IPS DF 6.9 (cell line): ENCODE measurements at regions not wholly inside any gene's neighbourhood (a gene's known extent, or its start where the extent isn't known, plus 50 kb on each side); places are given as distances from the start of the nearest gene placed in this dataset.

Experiments
- DNase-seq: peaks from one replicate; pipeline ENCODE4 v3.0.0-alpha.2; 2013; ENCODE audit warnings: low read depth, low spot score
- H3K27ac ChIP-seq: one replicate; pipeline ENCODE4 v1.5.1; 2013; ENCODE audit warnings: low read length, control low read depth
- H3K27me3 ChIP-seq: 2 replicates; pipeline ENCODE4 v1.6.1; 2013; ENCODE audit warnings: mild to moderate bottlenecking, low read length; ENCODE audit not compliant: control insufficient read depth, insufficient read depth
- H3K36me3 ChIP-seq: 2 replicates; pipeline ENCODE4 v1.6.1; 2013; ENCODE audit warnings: low read length; ENCODE audit not compliant: control insufficient read depth, insufficient read depth
- H3K4me1 ChIP-seq: 2 replicates; pipeline ENCODE4 v1.6.1; 2013; ENCODE audit warnings: low read length; ENCODE audit not compliant: control insufficient read depth, insufficient read depth
- H3K4me3 ChIP-seq: 2 replicates; pipeline ENCODE4 v1.5.1; 2013; ENCODE audit warnings: mild to moderate bottlenecking, low read length
- H3K9me3 ChIP-seq: 2 replicates; pipeline ENCODE4 v1.6.1; 2013; ENCODE audit warnings: low read length, inconsistent platforms; ENCODE audit not compliant: control insufficient read depth, insufficient read depth
- WGBS: extraction: QIAGEN DNeasy Blood & Tissue Kit; methylation state at CpG from one replicate; pipeline ENCODE4 v1.1.7; 2013; ENCODE audit warnings: mixed read lengths, missing lambda C conversion rate; ENCODE audit not compliant: insufficient read length, insufficient coverage; 5-methylcytosine and 5-hydroxymethylcytosine counted together

DNA sequence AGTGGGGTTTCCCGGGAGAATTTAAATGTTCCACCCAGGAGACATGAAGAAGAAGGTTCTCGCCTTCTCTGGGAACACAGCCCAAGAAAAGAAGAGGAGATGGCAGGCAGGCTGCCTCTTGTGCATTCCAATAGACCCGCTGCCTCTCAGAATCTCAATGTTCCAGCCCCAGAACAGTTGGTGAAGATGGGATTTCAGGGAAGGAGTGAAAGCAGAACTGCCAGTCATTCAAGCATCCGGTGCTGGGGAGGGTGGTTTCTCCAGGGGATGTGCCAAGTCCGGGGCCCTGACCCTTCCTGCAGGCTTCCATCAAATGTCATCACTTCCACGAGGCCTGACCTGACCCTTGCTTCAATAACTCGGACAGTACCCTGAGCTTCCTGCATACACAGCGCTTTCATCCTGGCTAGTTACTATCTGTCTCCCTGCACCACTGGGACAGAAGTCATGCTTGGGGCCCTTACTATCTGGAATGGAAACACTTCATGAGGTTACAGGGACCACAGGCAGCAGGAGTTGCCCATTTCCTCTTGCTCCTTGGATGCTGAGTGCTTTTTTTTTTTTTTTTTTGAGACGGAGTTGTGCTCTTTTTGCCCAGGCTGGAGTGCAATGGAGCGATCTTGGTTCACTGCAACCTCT lies 386.6 kb upstream of the POU3F1 start:
- H3K27ac ChIP-seq, result no peak overlapping the region
- no peaks in the 10 kb centered on the region for H3K9me3 ChIP-seq
- peaks cover 6% of the 10 kb centered on the region; the same call in 1 of the 2 replicates for H3K4me1 ChIP-seq
- H3K36me3 ChIP-seq, result peaks cover 5% of the 10 kb centered on the region; the same call in 1 of the 2 replicates
- no peaks in the 10 kb centered on the region for H3K27me3 ChIP-seq
- no CpG with 5 or more reads among the region's 10 CpGs for WGBS
- no peak overlapping the region for H3K4me3 ChIP-seq
- no peak for DNase-seq

GRCh38 chr1:38431535-38432376 lies 385.2 kb upstream of the POU3F1 start:
- Histone ChIP-seq H3K27me3 (no peaks in the 10 kb centered on the region), H3K4me1 (peaks cover 6% of the 10 kb centered on the region; the same call in 1 of the 2 replicates), H3K27ac (no peak overlapping the region), H3K36me3 (peaks cover 5% of the 10 kb centered on the region; the same call in 1 of the 2 replicates), H3K4me3 (no peak overlapping the region), H3K9me3 (no peaks in the 10 kb centered on the region)
- no CpG with 5 or more reads among the region's 3 CpGs for WGBS
- no peak for DNase-seq

- Histone ChIP-seq H3K4me1 (peaks cover 6% of the 10 kb centered on the region; the same call in 1 of the 2 replicates), H3K36me3 (peaks cover 5% of the 10 kb centered on the region; the same call in 1 of the 2 replicates), H3K27me3 (no peaks in the 10 kb centered on the region), H3K27ac (no peak overlapping the region), H3K4me3 (no peak overlapping the region), H3K9me3 (no peaks in the 10 kb centered on the region)
- DNase-seq, result no peak
Observed at GRCh38 chr1:38430949-38431348, 384.4 kb upstream of the POU3F1 start.

DNA sequence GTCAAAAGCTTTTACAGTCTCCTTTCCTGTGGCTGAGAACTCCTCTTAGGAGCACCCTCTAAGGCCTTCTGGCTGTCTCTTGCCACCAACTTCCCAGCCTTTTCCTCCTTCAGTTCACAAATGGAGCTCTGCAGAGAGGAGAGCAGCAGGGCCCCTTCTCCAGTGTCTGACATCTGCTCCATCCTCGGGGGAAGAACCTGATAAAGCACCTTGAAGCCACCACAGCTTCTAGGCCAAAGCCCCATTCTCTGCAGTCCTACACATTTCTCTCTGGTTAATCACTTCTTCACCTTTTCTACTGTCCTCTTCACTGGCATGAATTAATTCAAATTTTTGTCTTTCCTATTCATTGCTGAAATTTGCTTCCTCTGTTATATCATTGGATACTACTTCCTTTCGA lies 378.1 kb upstream of the POU3F1 start:
- Histone ChIP-seq H3K27ac (no peak overlapping the region), H3K27me3 (no peaks in the 10 kb centered on the region), H3K36me3 (peaks cover 3% of the 10 kb centered on the region; the same call in 1 of the 2 replicates), H3K9me3 (no peaks in the 10 kb centered on the region), H3K4me1 (peaks cover 2% of the 10 kb centered on the region; the same call in 1 of the 2 replicates), H3K4me3 (no peak overlapping the region)
- 100% methylated on average over 1 of the region's 2 CpGs for WGBS
- DNase-seq, result no peak

- no peak for DNase-seq
- H3K4me3 ChIP-seq, result no peak overlapping the region
- peaks cover 2% of the 10 kb centered on the region; the same call in 1 of the 2 replicates for H3K4me1 ChIP-seq
- no peaks in the 10 kb centered on the region for H3K9me3 ChIP-seq
- H3K27ac ChIP-seq, result no peak overlapping the region
- WGBS, result no CpG with 5 or more reads among the region's 4 CpGs
- H3K36me3 ChIP-seq, result no peaks in the 10 kb centered on the region
- H3K27me3 ChIP-seq, result no peaks in the 10 kb centered on the region
Observed at GRCh38 chr1:38420666-38421065, 374.1 kb upstream of the POU3F1 start.

DNA sequence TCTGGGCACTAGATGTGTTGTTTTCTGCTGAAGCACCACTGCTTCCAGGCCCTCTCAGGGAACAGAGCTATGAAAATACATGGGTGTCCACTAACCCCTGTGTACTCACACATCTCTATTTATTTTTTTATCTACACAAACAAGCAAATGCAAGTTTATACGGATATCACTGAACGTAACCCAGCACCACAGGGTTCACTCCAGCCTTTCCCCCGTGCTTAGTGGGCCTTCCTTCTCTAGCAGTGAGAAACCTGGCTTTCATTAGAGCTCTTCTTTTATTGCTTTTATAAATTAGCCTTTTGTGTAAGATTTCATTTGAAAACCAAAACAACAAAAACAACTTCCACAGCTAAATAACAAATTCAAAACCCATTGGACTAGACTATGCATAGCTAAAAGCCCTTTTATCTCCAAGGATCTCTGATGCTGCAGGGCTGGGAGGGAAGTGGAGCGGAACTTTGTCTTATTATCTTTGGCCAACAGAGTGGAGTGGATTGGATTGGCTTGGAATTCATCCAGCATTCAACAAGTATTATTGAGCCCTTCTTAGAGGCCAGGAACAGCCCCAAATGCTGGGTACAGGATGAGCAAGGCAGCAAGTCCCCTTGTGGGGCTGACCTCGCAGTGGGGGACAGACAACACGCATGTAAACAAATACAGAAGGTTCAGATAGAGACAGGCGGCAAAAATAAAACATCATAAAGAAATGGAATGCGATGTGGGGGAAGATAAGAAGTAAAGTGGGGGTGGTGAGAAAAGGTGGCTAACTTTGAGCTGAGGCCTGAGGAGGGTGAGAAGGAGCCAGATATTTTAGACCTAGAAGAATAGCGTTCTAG lies 371.8 kb upstream of the POU3F1 start:
- no peaks in the 10 kb centered on the region for H3K9me3 ChIP-seq
- H3K27me3 ChIP-seq, result no peaks in the 10 kb centered on the region
- DNase-seq, result no peak
- WGBS, result 100% methylated on average over 2 of the region's 9 CpGs
- no peak overlapping the region for H3K27ac ChIP-seq
- H3K36me3 ChIP-seq, result no peaks in the 10 kb centered on the region
- no peak overlapping the region for H3K4me3 ChIP-seq
- H3K4me1 ChIP-seq, result no peaks in the 10 kb centered on the region

GRCh38 chr1:38403667-38404066 lies 357.1 kb upstream of the POU3F1 start:
- no peak for DNase-seq
- Histone ChIP-seq H3K36me3 (no peaks in the 10 kb centered on the region), H3K9me3 (no peaks in the 10 kb centered on the region), H3K4me3 (no peak overlapping the region), H3K4me1 (no peaks in the 10 kb centered on the region), H3K27ac (no peak overlapping the region), H3K27me3 (no peaks in the 10 kb centered on the region)
- WGBS, result no CpG with 5 or more reads among the region's 2 CpGs

- no CpG with 5 or more reads among the region's 2 CpGs for WGBS
- Histone ChIP-seq H3K27ac (no peak overlapping the region), H3K27me3 (no peaks in the 10 kb centered on the region), H3K36me3 (no peaks in the 10 kb centered on the region), H3K9me3 (no peaks in the 10 kb centered on the region), H3K4me3 (no peak overlapping the region), H3K4me1 (no peaks in the 10 kb centered on the region)
- no peak for DNase-seq
Observed at GRCh38 chr1:38402230-38402815, 355.7 kb upstream of the POU3F1 start.

- H3K27me3 ChIP-seq, result no peaks in the 10 kb centered on the region
- no CpG with 5 or more reads among the region's 1 CpG for WGBS
Observed at GRCh38 chr1:38396606-38397005, 350.0 kb upstream of the POU3F1 start.

GRCh38 chr1:38394303-38394702 lies 347.7 kb upstream of the POU3F1 start:
- H3K4me3 ChIP-seq, result no peak overlapping the region
- H3K4me1 ChIP-seq, result no peaks in the 10 kb centered on the region; the same call in 1 of the 2 replicates
- H3K9me3 ChIP-seq, result no peaks in the 10 kb centered on the region
- H3K27me3 ChIP-seq, result no peaks in the 10 kb centered on the region
- H3K36me3 ChIP-seq, result no peaks in the 10 kb centered on the region
- DNase-seq, result no peak
- H3K27ac ChIP-seq, result no peak overlapping the region

More at GRCh38 chr1:38396606-38397005, 350.0 kb upstream of the POU3F1 start:
- no peaks in the 10 kb centered on the region; the same call in 1 of the 2 replicates for H3K4me1 ChIP-seq
- no peak for DNase-seq
- H3K36me3 ChIP-seq, result no peaks in the 10 kb centered on the region
- H3K27ac ChIP-seq, result no peak overlapping the region
- no peak overlapping the region for H3K4me3 ChIP-seq
- H3K9me3 ChIP-seq, result no peaks in the 10 kb centered on the region
